ENCODE measurements at regions not wholly inside any gene's neighbourhood (a gene's known extent, or its start where the extent isn't known, plus 50 kb on each side); places are given as distances from the start of the nearest gene placed in this dataset.

- TF ChIP-seq, protein P1, sequence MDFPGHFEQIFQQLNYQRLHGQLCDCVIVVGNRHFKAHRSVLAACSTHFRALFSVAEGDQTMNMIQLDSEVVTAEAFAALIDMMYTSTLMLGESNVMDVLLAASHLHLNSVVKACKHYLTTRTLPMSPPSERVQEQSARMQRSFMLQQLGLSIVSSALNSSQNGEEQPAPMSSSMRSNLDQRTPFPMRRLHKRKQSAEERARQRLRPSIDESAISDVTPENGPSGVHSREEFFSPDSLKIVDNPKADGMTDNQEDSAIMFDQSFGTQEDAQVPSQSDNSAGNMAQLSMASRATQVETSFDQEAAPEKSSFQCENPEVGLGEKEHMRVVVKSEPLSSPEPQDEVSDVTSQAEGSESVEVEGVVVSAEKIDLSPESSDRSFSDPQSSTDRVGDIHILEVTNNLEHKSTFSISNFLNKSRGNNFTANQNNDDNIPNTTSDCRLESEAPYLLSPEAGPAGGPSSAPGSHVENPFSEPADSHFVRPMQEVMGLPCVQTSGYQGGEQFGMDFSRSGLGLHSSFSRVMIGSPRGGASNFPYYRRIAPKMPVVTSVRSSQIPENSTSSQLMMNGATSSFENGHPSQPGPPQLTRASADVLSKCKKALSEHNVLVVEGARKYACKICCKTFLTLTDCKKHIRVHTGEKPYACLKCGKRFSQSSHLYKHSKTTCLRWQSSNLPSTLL (IDR thresholded peaks at IDR 0.05) = no peak
- no peak for TF ChIP-seq FOXK1 (CRISPR knock-in tag; IDR thresholded peaks at IDR 0.05; ENCODE audit: borderline replicate concordance)
- TF ChIP-seq, protein P2, sequence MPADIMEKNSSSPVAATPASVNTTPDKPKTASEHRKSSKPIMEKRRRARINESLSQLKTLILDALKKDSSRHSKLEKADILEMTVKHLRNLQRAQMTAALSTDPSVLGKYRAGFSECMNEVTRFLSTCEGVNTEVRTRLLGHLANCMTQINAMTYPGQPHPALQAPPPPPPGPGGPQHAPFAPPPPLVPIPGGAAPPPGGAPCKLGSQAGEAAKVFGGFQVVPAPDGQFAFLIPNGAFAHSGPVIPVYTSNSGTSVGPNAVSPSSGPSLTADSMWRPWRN (IDR thresholded peaks at IDR 0.05; ENCODE audit: low read depth) = no peak
- no peak for TF ChIP-seq RFX1 (IDR thresholded peaks at IDR 0.05)
- TF ChIP-seq PPARD (CRISPR knock-in tag; IDR thresholded peaks at IDR 0.05) = no peak
- peak; percentile 32; the same call in 1 of the 2 replicates for TF ChIP-seq TRIM28 (IDR thresholded peaks at IDR 0.05)
- TF ChIP-seq CBFA2T2 (conservative IDR thresholded peaks at IDR 0.05) = no peak
- no peak for TF ChIP-seq ETV6 (IDR thresholded peaks at IDR 0.05; ENCODE audit: borderline replicate concordance in 1 of 2, low read depth in 2 of 2, low read length in 1 of 2)
- TF ChIP-seq ETV6 (CRISPR knock-in tag; IDR thresholded peaks at IDR 0.05; ENCODE audit: borderline replicate concordance) = no peak
- TF ChIP-seq U2AF1 (optimal IDR thresholded peaks at IDR 0.05; ENCODE audit: low read depth, low read length) = no peak
- TF ChIP-seq SMAD1 (IDR thresholded peaks at IDR 0.05; ENCODE audit: low read depth, low read length, partially characterized antibody) = no peak
- TF ChIP-seq, protein P3, sequence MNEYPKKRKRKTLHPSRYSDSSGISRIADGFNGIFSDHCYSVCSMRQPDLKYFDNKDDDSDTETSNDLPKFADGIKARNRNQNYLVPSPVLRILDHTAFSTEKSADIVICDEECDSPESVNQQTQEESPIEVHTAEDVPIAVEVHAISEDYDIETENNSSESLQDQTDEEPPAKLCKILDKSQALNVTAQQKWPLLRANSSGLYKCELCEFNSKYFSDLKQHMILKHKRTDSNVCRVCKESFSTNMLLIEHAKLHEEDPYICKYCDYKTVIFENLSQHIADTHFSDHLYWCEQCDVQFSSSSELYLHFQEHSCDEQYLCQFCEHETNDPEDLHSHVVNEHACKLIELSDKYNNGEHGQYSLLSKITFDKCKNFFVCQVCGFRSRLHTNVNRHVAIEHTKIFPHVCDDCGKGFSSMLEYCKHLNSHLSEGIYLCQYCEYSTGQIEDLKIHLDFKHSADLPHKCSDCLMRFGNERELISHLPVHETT (CRISPR knock-in tag; conservative IDR thresholded peaks at IDR 0.05 in 1 of 2, IDR thresholded peaks at IDR 0.05 in 1 of 2) = no peak
- TF ChIP-seq ZNF584 (CRISPR knock-in tag; IDR thresholded peaks at IDR 0.05; ENCODE audit: low read depth) = no peak
- no peak for TF ChIP-seq HDAC8 (tag; IDR thresholded peaks at IDR 0.05)
- TF ChIP-seq RBM22 (IDR thresholded peaks at IDR 0.05; ENCODE audit: low read depth, low read length, poor library complexity, severe bottlenecking) = no peak
- TF ChIP-seq MBD2 (IDR thresholded peaks at IDR 0.05; ENCODE audit: borderline replicate concordance, low read depth) = no peak
- no peak for TF ChIP-seq NR2C1 (IDR thresholded peaks at IDR 0.05)
- TF ChIP-seq NR2C1 (tag; IDR thresholded peaks at IDR 0.05) = no peak
- no peak for TF ChIP-seq PTTG1 (tag; IDR thresholded peaks at IDR 0.05; ENCODE audit: low read depth)
- TF ChIP-seq EHMT2 (IDR thresholded peaks at IDR 0.05) = no peak
- TF ChIP-seq NEUROD1 (IDR thresholded peaks at IDR 0.05; ENCODE audit: borderline replicate concordance, low read depth, low read length, partially characterized antibody) = no peak
- TF ChIP-seq KDM2B (CRISPR knock-in tag; IDR thresholded peaks at IDR 0.05) = no peak
- TF ChIP-seq CTBP1 (IDR thresholded peaks at IDR 0.05; ENCODE audit: borderline replicate concordance) = 0 out of 2 replicates have a peak, but pooled peaks have one; percentile 25
Observed at GRCh38 chr17:77445760-77446532, 305.2 kb downstream of the SEC14L1 start (continued).
